MCF 10A (cell line): ENCODE measurements at regions not wholly inside any gene's neighbourhood (a gene's known extent, or its start where the extent isn't known, plus 50 kb on each side); places are given as distances from the start of the nearest gene placed in this dataset.

ENCODE experiments used
- BruUV-seq: library from RNA; stranded (reverse); fragments of 400-500 nt; replicated peaks from 2 replicates; lab custom pipeline; 2021; lab: Mats Ljungman, UMichigan
- CTCF ChIA-PET: fragments of 300-600 bp; sonication (Branson Sonifier 250); formaldehyde crosslinking; extraction: SDS; loops from one replicate; lab custom pipeline; 2021; ENCODE audit warnings: antibody characterized with exemption, inconsistent platforms; lab: Yijun Ruan, JAX
- POLR2A ChIA-PET: fragments of 300-600, 350-650 bp; sonication (Branson Sonifier 250); formaldehyde crosslinking; extraction: SDS; loops from one replicate; lab custom pipeline; 2020; ENCODE audit warnings: antibody characterized with exemption, inconsistent platforms; lab: Yijun Ruan, JAX
- DNase-seq: peaks from one replicate; pipeline ENCODE4 v3.0.0-alpha.2; 2018; ENCODE audit not compliant: unreplicated experiment
- H3K27ac Mint-ChIP-seq: one replicate; pipeline ENCODE4 v1.8.0; 2022; ENCODE audit warnings: mild to moderate bottlenecking, low read depth, mixed read lengths; ENCODE audit not compliant: unreplicated experiment
- H3K27me3 Mint-ChIP-seq: one replicate; pipeline ENCODE4 v1.8.0; 2022; ENCODE audit warnings: mixed read lengths; ENCODE audit not compliant: insufficient read depth, unreplicated experiment
- H3K36me3 Mint-ChIP-seq: one replicate; pipeline ENCODE4 v1.8.0; 2022; ENCODE audit warnings: mild to moderate bottlenecking, moderate library complexity, mixed read lengths; ENCODE audit not compliant: insufficient read depth, unreplicated experiment
- H3K4me1 Mint-ChIP-seq: one replicate; pipeline ENCODE4 v1.8.0; 2022; ENCODE audit warnings: mixed read lengths; ENCODE audit not compliant: insufficient read depth, unreplicated experiment
- H3K4me3 Mint-ChIP-seq: one replicate; pipeline ENCODE4 v1.8.0; 2022; ENCODE audit warnings: mild to moderate bottlenecking, moderate library complexity, mixed read lengths; ENCODE audit not compliant: unreplicated experiment
- H3K9me3 Mint-ChIP-seq: one replicate; pipeline ENCODE4 v1.8.0; 2022; ENCODE audit warnings: mixed read lengths; ENCODE audit not compliant: unreplicated experiment
- CTCF ChIP-seq: fragments of 200-600 bp; IDR thresholded peaks from one replicate; pipeline ENCODE4 v1.8.0; 2022; ENCODE audit warnings: antibody characterized with exemption, mild to moderate bottlenecking; ENCODE audit not compliant: unreplicated experiment
- intact Hi-C: fragments of 100-400 bp; cut with micrococcal nuclease; formaldehyde crosslinking; loops from 2 replicates; pipeline ENCODE4 v1.14.1; 2022

- no TSS peak for BruUV-seq
- peaks cover 4% of the 10 kb centered on the region for H3K9me3 Mint-ChIP-seq
- no peaks in the 10 kb centered on the region for H3K27me3 Mint-ChIP-seq
- DNase-seq = peak; percentile 33
- no peak overlapping the region for H3K27ac Mint-ChIP-seq
- ChIA-PET CTCF (interaction anchor here (0.6 kb wide), 1 partner anchor 525 kb away, joined by 8 read pairs; no protein-coding TSS in a partner anchor), POLR2A (interaction anchor here (1.1 kb wide), 1 partner anchor 116 kb away, joined by 3 read pairs; no protein-coding TSS in a partner anchor)
- H3K36me3 Mint-ChIP-seq = no peaks in the 10 kb centered on the region
- intact Hi-C loops = no loop called here
- H3K4me3 Mint-ChIP-seq = peak overlapping the region; percentile 8
- no peaks in the 10 kb centered on the region for H3K4me1 Mint-ChIP-seq
- TF ChIP-seq CTCF = no peak
Observed at GRCh38 chr4:166308647-166309046, 435.6 kb downstream of the TLL1 start.

DNA sequence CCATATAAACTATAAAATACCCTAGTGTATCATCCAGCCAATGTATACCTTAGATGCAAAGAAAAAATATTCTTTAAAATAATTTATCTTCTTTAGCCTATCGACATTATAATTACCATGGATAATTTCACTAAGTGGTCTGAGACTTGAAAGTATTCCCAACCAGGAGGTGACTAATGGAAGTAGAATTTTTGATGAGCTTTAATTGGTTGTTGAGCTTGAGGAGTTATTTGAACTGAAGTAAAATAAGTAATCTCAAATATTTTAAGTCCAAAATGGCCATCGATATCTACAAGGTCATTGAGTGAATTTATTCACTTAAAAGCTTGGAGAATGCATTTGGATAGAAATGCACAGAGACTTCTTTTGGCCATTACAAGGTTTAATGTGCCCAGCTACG, 436.2 kb downstream of the TLL1 start:
- intact Hi-C loops = no loop called here
- Mint-ChIP-seq H3K9me3 (peaks cover 4% of the 10 kb centered on the region), H3K4me1 (peaks cover 1% of the 10 kb centered on the region), H3K36me3 (no peaks in the 10 kb centered on the region), H3K27ac (no peak overlapping the region), H3K4me3 (no peak overlapping the region), H3K27me3 (no peaks in the 10 kb centered on the region)
- no TSS peak for BruUV-seq
- ChIA-PET CTCF (interaction anchor here (0.6 kb wide), 1 partner anchor 1923 kb away, joined by 3 read pairs; no protein-coding TSS in a partner anchor), POLR2A (interaction anchor here (1.1 to 1.8 kb wide), 2 partner anchors 15 to 116 kb away, joined by 3 to 5 read pairs; no protein-coding TSS in a partner anchor)
- no peak for TF ChIP-seq CTCF
- no peak for DNase-seq

- Mint-ChIP-seq H3K27me3 (no peaks in the 10 kb centered on the region), H3K36me3 (no peaks in the 10 kb centered on the region), H3K9me3 (peaks cover 4% of the 10 kb centered on the region), H3K4me1 (peaks cover 6% of the 10 kb centered on the region), H3K27ac (no peak overlapping the region), H3K4me3 (no peak overlapping the region)
- CTCF ChIA-PET = no interaction called here
- no peak for DNase-seq
- no peak for TF ChIP-seq CTCF
- no TSS peak for BruUV-seq
- intact Hi-C loops = no loop called here
- POLR2A ChIA-PET = no interaction called here
Observed at GRCh38 chr4:166311169-166311568, 438.1 kb downstream of the TLL1 start.

- no peak overlapping the region for H3K27ac Mint-ChIP-seq
- no peaks in the 10 kb centered on the region for H3K36me3 Mint-ChIP-seq
- intact Hi-C loops = no loop called here
- H3K27me3 Mint-ChIP-seq = no peaks in the 10 kb centered on the region
- H3K4me3 Mint-ChIP-seq = no peak overlapping the region
- H3K4me1 Mint-ChIP-seq = peaks cover 6% of the 10 kb centered on the region
- CTCF ChIA-PET = no interaction called here
- BruUV-seq = no TSS peak
- DNase-seq = no peak
- peaks cover under 1% of the 10 kb centered on the region for H3K9me3 Mint-ChIP-seq
- POLR2A ChIA-PET = no interaction called here
- no peak for TF ChIP-seq CTCF
Observed at GRCh38 chr4:166312166-166312565, 439.1 kb downstream of the TLL1 start.
